NCI-H2107 treated with DMSO at 0.1 percent for 48 hours (cell line): ENCODE measurements at regions not wholly inside any gene's neighbourhood (a gene's known extent, or its start where the extent isn't known, plus 50 kb on each side); places are given as distances from the start of the nearest gene placed in this dataset.
A peak's percentile ranks its signal among the peaks of the same experiment; 100 is the strongest.

Source experiments
- DNase-seq: peaks from one replicate; lab custom pipeline; 2025; ENCODE audit not compliant: unreplicated experiment; lab: John Stamatoyannopoulos, UW

- no peak for DNase-seq
Observed at GRCh38 chr18:10009321-10010144, 95.7 kb downstream of the VAPA start.

GRCh38 chr18:10010611-10011015 is 96.8 kb downstream of the VAPA start:
- DNase-seq, result no peak

- no peak for DNase-seq
Observed at GRCh38 chr18:10011061-10011460, 97.2 kb downstream of the VAPA start.

- no peak for DNase-seq
Observed at GRCh38 chr18:10011751-10012150, 97.9 kb downstream of the VAPA start.

- DNase-seq, result no peak
Observed at GRCh38 chr18:10012526-10012925, 98.7 kb downstream of the VAPA start.

GRCh38 chr18:10013621-10014543 is 100.1 kb downstream of the VAPA start:
- no peak for DNase-seq

GRCh38 chr18:10015288-10015701 is 101.5 kb downstream of the VAPA start:
- DNase-seq, result no peak

GRCh38 chr18:10015941-10016819 is 102.4 kb downstream of the VAPA start:
- DNase-seq, result no peak

- no peak for DNase-seq
Observed at GRCh38 chr18:10017043-10017442, 103.2 kb downstream of the VAPA start.

GRCh38 chr18:10018289-10018688 is 104.5 kb downstream of the VAPA start:
- no peak for DNase-seq

GRCh38 chr18:10020171-10020570 is 106.4 kb downstream of the VAPA start:
- peak; percentile 19 for DNase-seq

GRCh38 chr18:10022365-10022764 is 108.5 kb downstream of the VAPA start:
- no peak for DNase-seq

- DNase-seq, result no peak
Observed at GRCh38 chr18:10023853-10024570, 110.2 kb downstream of the VAPA start.

- no peak for DNase-seq
Observed at GRCh38 chr18:10025711-10026670, 112.2 kb downstream of the VAPA start.

- DNase-seq, result no peak
Observed at GRCh38 chr18:10027031-10027430, 113.2 kb downstream of the VAPA start.

- no peak for DNase-seq
Observed at GRCh38 chr18:10027461-10027860, 113.6 kb downstream of the VAPA start.

GRCh38 chr18:10029711-10030110 is 115.9 kb downstream of the VAPA start:
- DNase-seq, result no peak

- DNase-seq, result no peak
Observed at GRCh38 chr18:10030816-10031541, 117.2 kb downstream of the VAPA start.
